IMR-90 (cell line): ENCODE measurements at regions not wholly inside any gene's neighbourhood (a gene's known extent, or its start where the extent isn't known, plus 50 kb on each side); places are given as distances from the start of the nearest gene placed in this dataset.

ENCODE experiments used
- ATAC-seq: fragments of 200-7000 bp; cut with Tn5 transposase; 2 replicates; pipeline ENCODE4 v1.9.1; 2020; ENCODE audit warnings: low read depth, mild to moderate bottlenecking, moderate library complexity
- BruUV-seq: library from RNA; stranded (reverse); fragments of 400-500 nt; replicated peaks from 2 replicates; lab custom pipeline; 2021; lab: Mats Ljungman, UMichigan
- CTCF ChIA-PET: fragments of 300-600 bp; formaldehyde crosslinking; extraction: SDS; loops from one replicate; lab custom pipeline; 2021; ENCODE audit warnings: antibody characterized with exemption; lab: Yijun Ruan, JAX
- POLR2A ChIA-PET: fragments of 300-600 bp; sonication (Branson Sonifier 250); formaldehyde crosslinking; loops from one replicate; lab custom pipeline; 2022; ENCODE audit warnings: antibody characterized with exemption; ENCODE audit not compliant: unreplicated experiment; lab: Charles Lee
- DNase-seq: peaks from one replicate; pipeline ENCODE4 v3.0.0; 2013
- H2AFZ ChIP-seq: replicated peaks from 2 replicates; pipeline ENCODE3; 2013; ENCODE audit warnings: low read length, mild to moderate bottlenecking; ENCODE audit not compliant: poor library complexity
- H2AK5ac ChIP-seq: 2 replicates; pipeline ENCODE4 v1.6.1; 2013; ENCODE audit warnings: low read depth, low read length, inconsistent platforms
- H2AK9ac ChIP-seq: replicated peaks from 2 replicates; pipeline ENCODE3; 2013; ENCODE audit warnings: mild to moderate bottlenecking, low read depth, low read length, moderate library complexity; ENCODE audit not compliant: poor library complexity
- H2BK120ac ChIP-seq: 2 replicates; pipeline ENCODE4 v1.6.1; 2013; ENCODE audit warnings: low read depth, low read length, inconsistent platforms
- H2BK15ac ChIP-seq: 3 replicates; pipeline ENCODE4 v1.6.1; 2013; ENCODE audit warnings: low read depth, low read length, inconsistent platforms
- H2BK20ac ChIP-seq: 2 replicates; pipeline ENCODE4 v1.6.1; 2013; ENCODE audit warnings: low read depth, mild to moderate bottlenecking, inconsistent platforms, low read length, moderate library complexity
- H2BK5ac ChIP-seq: 2 replicates; pipeline ENCODE4 v1.6.1; 2013; ENCODE audit warnings: mild to moderate bottlenecking, low read depth, low read length, inconsistent platforms; ENCODE audit not compliant: poor library complexity, severe bottlenecking
- H3K14ac ChIP-seq: replicated peaks from 2 replicates; pipeline ENCODE4 v1.6.1; 2013; ENCODE audit warnings: low read depth, low read length, inconsistent platforms
- H3K18ac ChIP-seq: 2 replicates; pipeline ENCODE4 v1.6.1; 2013; ENCODE audit warnings: low read depth, low read length, control low read depth
- H3K23ac ChIP-seq: 2 replicates; pipeline ENCODE4 v1.6.1; 2013; ENCODE audit warnings: low read depth, low read length, inconsistent platforms
- H3K27ac ChIP-seq: 2 replicates; pipeline ENCODE4 v1.5.1; 2013; ENCODE audit warnings: mild to moderate bottlenecking, control low read depth, low read length; ENCODE audit not compliant: insufficient read depth
- H3K27me3 ChIP-seq: 2 replicates; pipeline ENCODE4 v1.6.1; 2013; ENCODE audit warnings: low read length; ENCODE audit not compliant: control insufficient read depth, insufficient read depth
- H3K36me3 ChIP-seq: 2 replicates; pipeline ENCODE4 v1.6.1; 2013; ENCODE audit warnings: low read length, mixed read lengths; ENCODE audit not compliant: control insufficient read depth, insufficient read depth
- H3K4ac ChIP-seq: 2 replicates; pipeline ENCODE4 v1.6.1; 2013; ENCODE audit warnings: low read depth, low read length, inconsistent platforms
- H3K4me1 ChIP-seq: 2 replicates; pipeline ENCODE4 v1.6.1; 2013; ENCODE audit warnings: low read length, mixed read lengths; ENCODE audit not compliant: control insufficient read depth, insufficient read depth
- H3K4me2 ChIP-seq: 2 replicates; pipeline ENCODE4 v1.6.1; 2013; ENCODE audit warnings: low read depth, mild to moderate bottlenecking, control low read depth, low read length, moderate library complexity
- H3K4me3 ChIP-seq: 2 replicates; pipeline ENCODE4 v1.5.1; 2013; ENCODE audit warnings: low read depth, mild to moderate bottlenecking, control low read depth, low read length, moderate library complexity; ENCODE audit not compliant: insufficient read depth
- H3K56ac ChIP-seq: 2 replicates; pipeline ENCODE4 v1.6.1; 2013; ENCODE audit warnings: low read length, inconsistent platforms; ENCODE audit not compliant: insufficient read depth; ENCODE audit errors: extremely low read depth
- H3K79me1 ChIP-seq, 2 experiments: 2 replicates each; pipeline ENCODE4 v1.6.1; 2013; ENCODE audit warnings: low read length in 2 of 2, inconsistent platforms in 1 of 2, low read depth in 1 of 2
- H3K9ac ChIP-seq: 2 replicates; pipeline ENCODE4 v1.6.1; 2013; ENCODE audit warnings: low read depth, low read length, control low read depth
- H3K9me1 ChIP-seq: 2 replicates; pipeline ENCODE4 v1.6.1; 2013; ENCODE audit warnings: low read length, inconsistent platforms; ENCODE audit not compliant: insufficient read depth
- H3K9me3 ChIP-seq: 2 replicates; pipeline ENCODE4 v1.6.1; 2013; ENCODE audit warnings: low read length; ENCODE audit not compliant: control insufficient read depth, insufficient read depth
- H4K20me1 ChIP-seq: 2 replicates; pipeline ENCODE4 v1.6.1; 2013; ENCODE audit warnings: low read length, inconsistent platforms; ENCODE audit not compliant: insufficient read depth
- H4K5ac ChIP-seq: 2 replicates; pipeline ENCODE4 v1.6.1; 2013; ENCODE audit warnings: mild to moderate bottlenecking, low read depth, low read length, control low read depth
- H4K8ac ChIP-seq, 2 experiments: 2 replicates each; pipeline ENCODE4 v1.6.1; 2013; ENCODE audit warnings: low read depth in 2 of 2, low read length in 2 of 2, control low read depth in 1 of 2, inconsistent platforms in 1 of 2
- H4K91ac ChIP-seq: 2 replicates; pipeline ENCODE4 v1.6.1; 2013; ENCODE audit warnings: low read depth, low read length, inconsistent platforms; ENCODE audit not compliant: insufficient read depth
- ELK1 ChIP-seq: fragments of 150-350 bp; IDR thresholded peaks from 2 replicates; pipeline ENCODE4 v1.6.1; 2016; ENCODE audit warnings: low read depth, mild to moderate bottlenecking, low read length, moderate library complexity, borderline replicate concordance
- RAD21 ChIP-seq: IDR thresholded peaks from 2 replicates; pipeline ENCODE4 v1.6.1; 2012; ENCODE audit warnings: low read length, improper control_type of control experiment
- SMC3 ChIP-seq: fragments of 150-350 bp; IDR thresholded peaks from 2 replicates; pipeline ENCODE4 v1.6.1; 2016; ENCODE audit warnings: low read depth, mild to moderate bottlenecking, antibody characterized with exemption, low read length, moderate library complexity
- WGBS, 2 experiments: methylation state at CpG; one replicate each; pipeline versions ENCODE4 v1.1.5 to v1.1.7; 2013; ENCODE audit warnings: missing lambda C conversion rate in 2 of 2; ENCODE audit not compliant: insufficient read length in 1 of 2; ENCODE audit errors: extremely low coverage in 2 of 2; 5-methylcytosine and 5-hydroxymethylcytosine counted together
- dilution Hi-C: fragments of 300-500 bp; cut with HindIII; formaldehyde crosslinking; loops from one replicate; pipeline ENCODE4 v1.14.3; 2018; ENCODE audit warnings: low sequenced_read_pairs; ENCODE audit not compliant: unreplicated experiment
- in situ Hi-C: fragments of 300-500 bp; cut with MboI; formaldehyde crosslinking; loops from 3 replicates; pipeline ENCODE4 v1.14.3; 2019; ENCODE audit warnings: low sequenced_read_pairs, inconsistent platforms, mixed read lengths
- intact Hi-C: fragments of 100-400 bp; cut with micrococcal nuclease; formaldehyde crosslinking; loops from 2 replicates; pipeline ENCODE4 v1.10.0; 2022

- CTCF ChIA-PET = no interaction called here
- H3K9me3 ChIP-seq = peaks cover 5% of the 10 kb centered on the region
- H3K27me3 ChIP-seq = no peaks in the 10 kb centered on the region
- no peak overlapping the region for H3K4me2 ChIP-seq
- H3K9ac ChIP-seq = no peak overlapping the region
- H3K9me1 ChIP-seq = no peaks in the 10 kb centered on the region
- H2BK120ac ChIP-seq = no peak overlapping the region
- no peak overlapping the region for H4K91ac ChIP-seq
- TF ChIP-seq SMC3 (no peak), RAD21 (no peak), ELK1 (no peak)
- no CpG with 5 or more reads among the region's 3 CpGs for WGBS, 2 experiments
- dilution Hi-C loops (no loop called here), intact Hi-C loops (no loop called here), in situ Hi-C loops (no loop called here)
- no TSS peak for BruUV-seq
- no peak overlapping the region for H4K8ac ChIP-seq
- no peak overlapping the region for H3K23ac ChIP-seq
- H3K79me1 ChIP-seq = no peaks in the 10 kb centered on the region
- no peak overlapping the region for H3K4me3 ChIP-seq
- DNase-seq (no peak), ATAC-seq (no peak)
- H4K5ac ChIP-seq = no peak overlapping the region
- H3K4ac ChIP-seq = no peak overlapping the region
- no peak overlapping the region for H3K56ac ChIP-seq
- H3K18ac ChIP-seq = no peak overlapping the region
- no peak overlapping the region for H3K14ac ChIP-seq
- no peak overlapping the region for H2BK20ac ChIP-seq
- no peaks in the 10 kb centered on the region for H3K36me3 ChIP-seq
- H2AK9ac ChIP-seq = no peak overlapping the region
- no peak overlapping the region for H2AFZ ChIP-seq
- H3K4me1 ChIP-seq = no peaks in the 10 kb centered on the region
- H3K27ac ChIP-seq = no peak overlapping the region
- no peak overlapping the region for H2AK5ac ChIP-seq
- no peak overlapping the region for H2BK15ac ChIP-seq
- POLR2A ChIA-PET = no interaction called here
- no peaks in the 10 kb centered on the region for H4K20me1 ChIP-seq
- no peak overlapping the region for H2BK5ac ChIP-seq
Measured at GRCh38 chr16:8372141-8372540, 218.2 kb downstream of the TMEM114 start.
